ENCODE measurements at regions not wholly inside any gene's neighbourhood (a gene's known extent, or its start where the extent isn't known, plus 50 kb on each side); places are given as distances from the start of the nearest gene placed in this dataset.
"Not testable (repeated sequence)": the region's sequence is repeated elsewhere in the genome, so short reads cannot be mapped to it uniquely, and the experiment has no call there.

GRCh38 chr13:18822655-18823639, 358.7 kb downstream of the TUBA3C start:
- not testable (repeated sequence) for DNase-seq

GRCh38 chr13:18773988-18774387, 407.6 kb downstream of the TUBA3C start:
- not testable (repeated sequence) for DNase-seq

GRCh38 chr13:18741696-18742095, 439.9 kb downstream of the TUBA3C start:
- DNase-seq, result not testable (repeated sequence)

GRCh38 chr13:18739310-18739709, 442.3 kb downstream of the TUBA3C start:
- no peak for DNase-seq

- DNase-seq, result not testable (repeated sequence)
Observed at GRCh38 chr13:18738086-18738485, 443.5 kb downstream of the TUBA3C start.

- DNase-seq, result not testable (repeated sequence)
Observed at GRCh38 chr13:18727138-18727537, 454.5 kb downstream of the TUBA3C start.

GRCh38 chr13:18726524-18726923, 455.1 kb downstream of the TUBA3C start:
- DNase-seq, result not testable (repeated sequence)

- DNase-seq, result not testable (repeated sequence)
Observed at GRCh38 chr13:18725242-18725822, 456.3 kb downstream of the TUBA3C start.

- DNase-seq, result no peak
Observed at GRCh38 chr13:18714889-18715288, 466.7 kb downstream of the TUBA3C start.

GRCh38 chr13:18710673-18711072, 471.0 kb downstream of the TUBA3C start:
- DNase-seq, result not testable (repeated sequence)

- DNase-seq, result not testable (repeated sequence)
Observed at GRCh38 chr13:18706538-18706937, 475.1 kb downstream of the TUBA3C start.

GRCh38 chr13:18702464-18703247, 479.0 kb downstream of the TUBA3C start:
- DNase-seq, result not testable (repeated sequence)

- not testable (repeated sequence) for DNase-seq
Observed at GRCh38 chr13:18698332-18698731, 483.3 kb downstream of the TUBA3C start.

- DNase-seq, result not testable (repeated sequence)
Observed at GRCh38 chr13:18697851-18698250, 483.8 kb downstream of the TUBA3C start.

- DNase-seq, result not testable (repeated sequence)
Observed at GRCh38 chr13:18697221-18697620, 484.4 kb downstream of the TUBA3C start.

GRCh38 chr13:18677403-18677802, 504.2 kb downstream of the TUBA3C start:
- DNase-seq, result not testable (repeated sequence)

GRCh38 chr13:18675268-18675667, 506.4 kb downstream of the TUBA3C start:
- DNase-seq, result not testable (repeated sequence)

GRCh38 chr13:18673794-18674193, 507.8 kb downstream of the TUBA3C start:
- not testable (repeated sequence) for DNase-seq

GRCh38 chr13:18666585-18666984, 515.0 kb downstream of the TUBA3C start:
- DNase-seq, result not testable (repeated sequence)

GRCh38 chr13:18665716-18666115, 515.9 kb downstream of the TUBA3C start:
- DNase-seq, result not testable (repeated sequence)

- DNase-seq, result not testable (repeated sequence)
Observed at GRCh38 chr13:18665124-18665523, 516.5 kb downstream of the TUBA3C start.

GRCh38 chr13:18663222-18663621, 518.4 kb downstream of the TUBA3C start:
- not testable (repeated sequence) for DNase-seq

GRCh38 chr13:18643644-18644172, 537.9 kb downstream of the TUBA3C start:
- DNase-seq, result peak; percentile 10 to 18
